BJ (cell line): ENCODE measurements at regions not wholly inside any gene's neighbourhood (a gene's known extent, or its start where the extent isn't known, plus 50 kb on each side); places are given as distances from the start of the nearest gene placed in this dataset.

ENCODE experiments used
- CTCF ChIA-PET: fragments of 350-600 bp; formaldehyde crosslinking; extraction: SDS; loops from one replicate; lab custom pipeline; 2021; ENCODE audit warnings: antibody characterized with exemption, inconsistent platforms; lab: Yijun Ruan, JAX
- POLR2A ChIA-PET: fragments of 300-600 bp; sonication (Branson Sonifier 250); formaldehyde crosslinking; extraction: SDS; loops from one replicate; lab custom pipeline; 2021; ENCODE audit warnings: antibody characterized with exemption; lab: Charles Lee
- DNase-seq: peaks from one replicate; pipeline ENCODE4 v3.0.0-alpha.2; 2011; ENCODE audit warnings: low read depth
- H3K27me3 ChIP-seq: 2 replicates; pipeline ENCODE4 v1.6.0; 2011; ENCODE audit warnings: low read length; ENCODE audit not compliant: control insufficient read depth, insufficient read depth
- H3K36me3 ChIP-seq: 2 replicates; pipeline ENCODE4 v1.5.1; 2011; ENCODE audit warnings: low read length; ENCODE audit not compliant: control insufficient read depth, insufficient read depth
- H3K4me3 ChIP-seq: 2 replicates; pipeline ENCODE4 v1.5.1; 2011; ENCODE audit warnings: low read depth, mild to moderate bottlenecking, control low read depth, low read length
- TF ChIP-seq, protein P1 (sequence below): IDR thresholded peaks from 2 replicates; pipeline ENCODE4 v1.5.1; 2011; ENCODE audit warnings: low read depth, mild to moderate bottlenecking, control low read depth, inconsistent platforms, low read length, moderate library complexity; ENCODE audit not compliant: insufficient read depth

DNA sequence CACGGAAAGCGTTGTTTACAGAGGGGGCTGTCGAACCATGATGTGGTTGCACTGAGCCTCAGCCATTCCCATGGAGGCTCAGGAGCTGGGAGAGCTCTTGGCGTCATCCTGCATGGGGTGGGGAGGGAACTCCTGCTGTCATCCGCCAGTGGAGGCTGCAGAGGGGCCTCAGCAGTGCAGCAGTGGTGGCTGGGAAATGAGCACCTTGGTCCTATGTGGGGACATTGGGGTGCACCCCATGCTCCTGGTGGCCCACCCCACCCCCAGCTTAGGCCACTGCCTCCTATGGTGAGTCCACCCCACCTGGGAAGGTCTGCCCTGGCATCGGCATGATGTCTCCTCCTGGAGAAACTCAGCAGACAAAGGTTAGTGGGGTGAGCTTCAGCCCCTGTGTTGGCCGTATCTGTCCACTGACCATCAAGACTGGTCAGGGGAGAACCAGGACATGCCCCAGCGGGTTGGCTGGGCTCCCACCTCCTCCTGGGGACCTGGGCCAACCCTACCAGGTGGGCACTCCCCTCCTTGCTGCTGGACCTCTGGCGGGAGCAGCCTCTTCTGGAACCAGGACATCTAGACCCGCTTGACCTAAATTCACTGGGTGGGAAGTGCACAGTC is 67.8 kb upstream of the HDAC4 start:
- H3K27me3 ChIP-seq, result no peaks in the 10 kb centered on the region
- ChIA-PET POLR2A (no interaction called here), CTCF (no interaction called here)
- H3K4me3 ChIP-seq, result no peak overlapping the region
- no peaks in the 10 kb centered on the region for H3K36me3 ChIP-seq
- TF ChIP-seq, protein P1, sequence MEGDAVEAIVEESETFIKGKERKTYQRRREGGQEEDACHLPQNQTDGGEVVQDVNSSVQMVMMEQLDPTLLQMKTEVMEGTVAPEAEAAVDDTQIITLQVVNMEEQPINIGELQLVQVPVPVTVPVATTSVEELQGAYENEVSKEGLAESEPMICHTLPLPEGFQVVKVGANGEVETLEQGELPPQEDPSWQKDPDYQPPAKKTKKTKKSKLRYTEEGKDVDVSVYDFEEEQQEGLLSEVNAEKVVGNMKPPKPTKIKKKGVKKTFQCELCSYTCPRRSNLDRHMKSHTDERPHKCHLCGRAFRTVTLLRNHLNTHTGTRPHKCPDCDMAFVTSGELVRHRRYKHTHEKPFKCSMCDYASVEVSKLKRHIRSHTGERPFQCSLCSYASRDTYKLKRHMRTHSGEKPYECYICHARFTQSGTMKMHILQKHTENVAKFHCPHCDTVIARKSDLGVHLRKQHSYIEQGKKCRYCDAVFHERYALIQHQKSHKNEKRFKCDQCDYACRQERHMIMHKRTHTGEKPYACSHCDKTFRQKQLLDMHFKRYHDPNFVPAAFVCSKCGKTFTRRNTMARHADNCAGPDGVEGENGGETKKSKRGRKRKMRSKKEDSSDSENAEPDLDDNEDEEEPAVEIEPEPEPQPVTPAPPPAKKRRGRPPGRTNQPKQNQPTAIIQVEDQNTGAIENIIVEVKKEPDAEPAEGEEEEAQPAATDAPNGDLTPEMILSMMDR, result no peak
- DNase-seq, result no peak

DNA sequence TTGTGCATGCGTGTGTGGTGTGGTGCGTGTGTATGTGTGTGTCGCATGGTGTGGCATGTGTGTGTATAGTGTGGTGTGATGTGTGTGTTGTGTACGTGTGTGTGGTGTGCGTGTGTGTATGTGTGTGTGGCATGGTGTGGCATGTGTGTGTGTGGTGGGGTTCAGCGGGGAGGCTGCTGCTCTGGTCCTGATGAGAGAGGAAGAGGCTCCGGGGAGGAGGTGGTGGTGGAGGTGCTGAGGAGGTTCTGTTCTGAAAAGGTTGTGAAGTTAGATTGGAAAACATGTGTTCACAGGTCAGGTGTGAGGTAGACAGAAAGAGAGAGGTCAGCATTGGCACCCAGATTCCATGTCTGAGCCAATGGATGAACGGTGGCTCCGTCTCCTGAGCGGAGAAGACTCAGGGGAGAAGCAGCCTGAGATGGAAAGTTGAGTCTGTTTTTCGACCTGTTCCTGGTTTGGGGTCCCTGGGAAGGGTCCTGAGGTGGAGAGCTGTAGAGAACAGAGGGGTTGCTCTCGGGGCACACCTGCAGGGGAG is 67.2 kb upstream of the HDAC4 start:
- ChIA-PET POLR2A (no interaction called here), CTCF (no interaction called here)
- DNase-seq, result no peak
- Histone ChIP-seq H3K4me3 (no peak overlapping the region), H3K27me3 (no peaks in the 10 kb centered on the region), H3K36me3 (no peaks in the 10 kb centered on the region)
- TF ChIP-seq, protein P1, result no peak

DNA sequence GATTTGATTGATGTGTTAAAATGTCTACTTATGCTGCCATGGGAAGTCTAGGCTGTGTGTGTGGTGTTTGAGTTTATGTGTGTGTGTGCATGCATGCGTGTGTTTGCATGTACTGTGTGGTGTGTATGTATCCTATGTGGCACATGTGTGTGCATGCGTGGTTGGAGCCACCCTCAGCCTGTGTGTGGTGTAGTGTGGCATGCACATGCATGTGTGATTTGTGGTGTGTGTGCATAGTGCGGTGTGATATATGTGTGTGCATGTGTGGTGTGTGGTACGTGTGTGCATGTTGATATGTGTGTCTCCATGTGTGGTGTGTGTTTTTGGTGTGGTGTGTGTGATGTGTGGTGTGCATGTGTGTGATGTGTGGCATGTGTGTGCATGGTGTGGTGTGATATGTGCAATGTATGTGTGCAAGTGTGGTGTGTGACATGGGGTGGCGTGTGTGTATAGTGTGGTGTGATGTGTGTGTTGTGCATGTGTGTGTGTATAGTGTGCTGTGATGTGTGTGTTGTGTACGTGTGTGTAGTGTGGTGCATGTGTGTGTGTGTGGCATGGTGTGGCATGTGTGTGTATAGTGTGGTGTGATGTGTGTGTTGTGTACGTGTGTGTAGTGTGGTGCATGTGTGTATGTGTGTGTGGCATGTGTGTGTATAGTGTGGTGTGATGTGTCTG is 66.6 kb upstream of the HDAC4 start:
- TF ChIP-seq, protein P1, result no peak
- Histone ChIP-seq H3K36me3 (no peaks in the 10 kb centered on the region), H3K27me3 (no peaks in the 10 kb centered on the region), H3K4me3 (no peak overlapping the region)
- ChIA-PET CTCF (no interaction called here), POLR2A (no interaction called here)
- DNase-seq, result no peak

DNA sequence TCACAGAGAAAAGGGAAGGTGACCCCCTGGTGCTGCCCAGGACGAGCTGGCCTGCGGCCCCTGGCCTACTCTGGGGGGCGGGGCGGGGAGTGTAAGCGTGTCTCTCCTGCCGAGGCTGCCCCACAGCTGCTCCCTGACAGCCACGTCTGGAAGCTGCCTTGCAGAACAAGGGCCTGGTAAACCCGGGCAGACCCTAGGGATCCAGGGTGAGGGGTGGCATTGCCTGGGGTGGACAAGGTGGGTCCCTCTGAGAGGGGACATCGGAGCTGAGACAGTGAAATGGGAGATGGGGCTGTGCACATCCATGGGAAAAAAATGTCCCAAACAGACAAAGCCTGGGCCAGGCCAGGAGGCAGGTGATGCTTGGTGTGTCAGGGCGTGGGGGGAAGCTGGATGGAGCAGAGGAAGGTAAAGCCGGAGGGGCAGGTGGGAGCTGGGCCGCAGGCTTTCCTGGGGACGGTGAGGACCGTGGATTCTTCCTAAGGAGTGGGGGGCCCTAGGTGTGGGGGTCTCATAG is 66.0 kb upstream of the HDAC4 start:
- H3K36me3 ChIP-seq, result no peaks in the 10 kb centered on the region
- POLR2A ChIA-PET, result no interaction called here
- CTCF ChIA-PET, result no interaction called here
- TF ChIP-seq, protein P1, result no peak
- no peak overlapping the region for H3K4me3 ChIP-seq
- no peaks in the 10 kb centered on the region for H3K27me3 ChIP-seq
- no peak for DNase-seq

DNA sequence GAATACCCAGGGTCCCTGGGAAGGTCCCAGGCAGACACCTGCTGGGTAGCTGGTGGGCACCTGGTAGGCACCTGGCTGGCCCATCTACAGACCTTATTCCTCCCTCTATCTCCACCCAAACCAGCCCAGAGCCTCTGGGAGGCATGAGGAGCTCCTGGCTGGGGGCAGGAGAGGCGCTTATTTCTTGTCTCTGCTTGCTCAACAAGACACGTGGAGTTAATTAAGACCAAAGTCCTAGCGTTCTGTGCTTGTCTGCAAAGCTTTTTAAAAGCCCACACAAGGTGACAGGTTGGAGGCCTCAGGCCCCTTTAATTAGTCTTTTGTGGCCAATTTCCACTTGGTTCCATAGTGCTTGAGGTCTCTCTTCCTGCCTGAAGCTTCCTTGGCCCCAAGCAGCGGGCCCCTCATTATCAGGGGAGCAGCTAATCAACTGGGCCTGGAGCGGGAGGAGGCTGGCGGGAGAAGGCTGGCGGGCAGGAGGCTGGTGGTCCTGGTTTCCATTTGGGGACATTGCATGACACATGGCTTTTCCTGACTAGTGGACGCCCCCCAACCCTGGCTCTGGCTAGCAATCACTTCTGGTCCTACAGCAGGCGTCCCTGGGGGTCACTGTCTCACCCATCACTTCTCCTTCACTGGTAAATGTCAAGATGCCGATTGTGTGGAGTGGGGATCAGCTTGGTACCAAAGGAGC is 65.4 kb upstream of the HDAC4 start:
- CTCF ChIA-PET, result no interaction called here
- POLR2A ChIA-PET, result no interaction called here
- no peak for DNase-seq
- Histone ChIP-seq H3K36me3 (no peaks in the 10 kb centered on the region), H3K27me3 (no peaks in the 10 kb centered on the region), H3K4me3 (no peak overlapping the region)
- TF ChIP-seq, protein P1, result no peak
